ENCODE measurements at regions not wholly inside any gene's neighbourhood (a gene's known extent, or its start where the extent isn't known, plus 50 kb on each side); places are given as distances from the start of the nearest gene placed in this dataset.

GRCh38 chr7:26556061-26556881 is 264.6 kb downstream of the SNX10 start:
- intact Hi-C loops (cut with DNase I), result no loop called here
- no peaks in the 10 kb centered on the region for H3K4me1 ChIP-seq
- H3K27ac ChIP-seq, result no peak overlapping the region
- H3K36me3 ChIP-seq, result no peaks in the 10 kb centered on the region
- TF ChIP-seq CTCF (IDR thresholded peaks at IDR 0.05), result no peak
- DNase-seq (ENCODE audit: low spot score in 2 of 2), result no peak
- no peaks in the 10 kb centered on the region for H3K27me3 ChIP-seq
- H3K4me3 ChIP-seq, result no peak overlapping the region
- H3K9me3 ChIP-seq, result no peaks in the 10 kb centered on the region

DNA sequence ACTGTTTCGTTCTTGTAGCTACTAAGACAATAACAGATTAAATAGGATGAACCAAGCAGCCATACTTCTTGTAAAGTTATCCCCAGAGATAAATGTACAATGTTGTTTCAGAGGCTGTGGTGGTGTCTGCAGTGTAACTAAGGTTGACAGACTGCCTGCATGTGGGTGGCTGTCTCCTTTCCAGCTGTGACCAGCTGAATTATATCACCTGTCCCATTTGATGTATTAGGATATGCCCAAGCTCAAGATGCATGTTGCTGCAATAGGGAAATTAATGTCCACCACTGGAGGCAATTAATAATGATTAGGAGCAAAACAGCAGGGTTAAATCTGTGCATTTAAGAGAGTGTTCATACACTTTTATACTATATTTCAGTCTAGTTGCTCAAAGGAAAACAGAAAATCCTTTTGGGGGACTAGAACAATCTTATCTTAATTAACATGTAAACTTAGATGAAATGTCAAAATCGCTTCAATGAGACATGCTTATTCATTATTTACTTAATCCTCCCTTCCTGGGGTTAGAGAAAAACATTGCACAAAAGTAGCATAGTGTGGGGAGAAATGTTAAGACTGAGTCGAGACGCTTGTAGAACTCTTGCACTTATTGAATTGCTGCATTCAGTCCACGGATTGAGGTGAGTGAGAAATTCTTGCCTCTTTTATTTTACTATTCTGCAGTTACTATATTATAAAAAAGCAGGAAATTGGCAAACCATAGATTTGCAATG is 269.0 kb downstream of the SNX10 start:
- no peak for TF ChIP-seq CTCF (IDR thresholded peaks at IDR 0.05)

DNA sequence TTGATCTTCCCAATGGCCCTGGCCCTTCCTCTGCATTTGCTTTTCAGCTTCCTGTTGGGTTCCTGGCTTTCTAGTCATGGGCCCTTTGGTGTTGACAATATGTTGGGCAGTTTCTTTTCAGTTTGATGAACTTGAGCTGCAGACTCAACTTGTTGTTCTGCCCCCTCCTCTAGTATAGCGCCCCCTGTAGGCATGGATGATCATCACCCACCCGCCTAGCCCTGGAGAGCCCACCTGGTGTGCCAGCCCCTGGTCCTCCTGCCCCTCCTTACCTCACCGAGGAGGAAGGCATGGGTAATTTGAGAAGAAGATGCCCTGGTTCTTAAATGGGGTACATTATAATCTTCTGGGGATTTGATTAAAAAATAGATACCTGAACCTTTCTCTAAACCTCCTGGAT is 271.2 kb downstream of the SNX10 start:
- no peak overlapping the region for H3K4me3 ChIP-seq
- no peaks in the 10 kb centered on the region for H3K27me3 ChIP-seq
- H3K27ac ChIP-seq, result no peak overlapping the region
- no peak for TF ChIP-seq CTCF (IDR thresholded peaks at IDR 0.05)
- intact Hi-C loops (cut with DNase I), result no loop called here
- H3K36me3 ChIP-seq, result no peaks in the 10 kb centered on the region
- no peaks in the 10 kb centered on the region for H3K9me3 ChIP-seq
- DNase-seq (ENCODE audit: low spot score in 2 of 2), result no peak
- H3K4me1 ChIP-seq, result no peaks in the 10 kb centered on the region

More for the DNA sequence above, 269.0 kb downstream of the SNX10 start:
- Histone ChIP-seq H3K4me1 (no peaks in the 10 kb centered on the region), H3K27ac (no peak overlapping the region), H3K27me3 (no peaks in the 10 kb centered on the region), H3K36me3 (no peaks in the 10 kb centered on the region), H3K9me3 (no peaks in the 10 kb centered on the region), H3K4me3 (no peak overlapping the region)
- DNase-seq (ENCODE audit: low spot score in 2 of 2), result no peak
- intact Hi-C loops (cut with DNase I), result no loop called here

- TF ChIP-seq CTCF (IDR thresholded peaks at IDR 0.05), result no peak
- no peak for DNase-seq (ENCODE audit: low spot score in 2 of 2)
- Histone ChIP-seq H3K36me3 (no peaks in the 10 kb centered on the region), H3K27me3 (no peaks in the 10 kb centered on the region), H3K9me3 (no peaks in the 10 kb centered on the region), H3K4me1 (no peaks in the 10 kb centered on the region), H3K27ac (no peak overlapping the region), H3K4me3 (no peak overlapping the region)
- intact Hi-C loops (cut with DNase I), result no loop called here
Observed at GRCh38 chr7:26563406-26563805, 271.7 kb downstream of the SNX10 start.

DNA sequence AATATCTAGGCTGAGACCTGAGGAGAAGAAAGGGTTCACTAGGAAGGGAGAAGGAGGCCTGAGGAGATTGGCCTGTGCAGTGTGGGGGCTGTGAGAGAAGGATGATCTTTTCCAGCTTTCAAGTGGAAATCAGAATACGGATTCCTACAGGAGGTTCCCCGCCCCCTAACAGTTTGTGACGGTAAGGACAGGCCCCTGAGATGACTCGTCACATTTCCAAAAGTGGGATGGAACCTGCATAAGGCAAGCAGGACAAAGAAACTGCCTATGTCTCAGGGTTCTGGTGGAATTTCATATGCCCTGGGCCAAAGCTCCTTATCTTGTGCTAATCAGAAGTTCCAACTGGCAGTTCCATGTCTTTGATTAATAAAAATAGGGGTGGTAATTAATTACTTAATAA is 275.6 kb downstream of the SNX10 start:
- Histone ChIP-seq H3K4me3 (no peak overlapping the region), H3K27me3 (no peaks in the 10 kb centered on the region), H3K4me1 (no peaks in the 10 kb centered on the region), H3K36me3 (no peaks in the 10 kb centered on the region), H3K27ac (no peak overlapping the region), H3K9me3 (no peaks in the 10 kb centered on the region)
- TF ChIP-seq CTCF (IDR thresholded peaks at IDR 0.05), result no peak
- intact Hi-C loops (cut with DNase I), result no loop called here
- DNase-seq (ENCODE audit: low spot score in 2 of 2), result no peak
